Keratinocyte (primary cell): ENCODE measurements at regions not wholly inside any gene's neighbourhood (a gene's known extent, or its start where the extent isn't known, plus 50 kb on each side); places are given as distances from the start of the nearest gene placed in this dataset.

Experiments
- DNase-seq: peaks from one replicate; pipeline ENCODE4 v3.0.0-alpha.2; 2011; ENCODE audit warnings: low read depth, missing footprints, low spot score
- FAIRE-seq: peaks from 2 replicates; lab custom pipeline; 2011; peaks lifted over from hg19 to GRCh38; lab: Jason Lieb, UNC
- H2AFZ ChIP-seq: 2 replicates; pipeline ENCODE4 v1.6.0; 2012; ENCODE audit warnings: low read length, control low read depth, inconsistent platforms; ENCODE audit not compliant: control insufficient read depth
- H3K27ac ChIP-seq: 2 replicates; pipeline ENCODE4 v1.5.1; 2011; ENCODE audit warnings: low read length; ENCODE audit not compliant: control insufficient read depth, insufficient read depth
- H3K27me3 ChIP-seq: 3 replicates; pipeline ENCODE4 v1.6.0; 2011; ENCODE audit warnings: low read length; ENCODE audit not compliant: control insufficient read depth, insufficient read depth; ENCODE audit errors: extremely low read depth
- H3K36me3 ChIP-seq, 2 experiments: 2 replicates in 1 of 2; 3 replicates in 1 of 2; pipeline ENCODE4 v1.5.1; 2011; ENCODE audit warnings: low read length in 2 of 2, mild to moderate bottlenecking in 1 of 2; ENCODE audit not compliant: control insufficient read depth in 2 of 2, insufficient read depth in 2 of 2; ENCODE audit errors: extremely low read depth in 1 of 2
- H3K4me1 ChIP-seq: 3 replicates; pipeline ENCODE4 v1.5.1; 2011; ENCODE audit warnings: low read length; ENCODE audit not compliant: control insufficient read depth, insufficient read depth; ENCODE audit errors: extremely low read depth
- H3K4me2 ChIP-seq: 3 replicates; pipeline ENCODE4 v1.6.0; 2011; ENCODE audit warnings: low read depth, low read length; ENCODE audit not compliant: control insufficient read depth, insufficient read depth; ENCODE audit errors: extremely low read depth
- H3K4me3 ChIP-seq, 3 experiments: fragments of 200-600 bp in 1 of 3; sonication (generic) in 1 of 3; 2 replicates in 2 of 3; 3 replicates in 1 of 3; pipeline ENCODE4 v1.5.1; 2011 to 2016; ENCODE audit warnings: low read length in 3 of 3, mild to moderate bottlenecking in 3 of 3, control low read depth in 2 of 3, inconsistent platforms in 1 of 3, low read depth in 1 of 3, mixed read lengths in 1 of 3, mixed run types in 1 of 3, moderate library complexity in 1 of 3; ENCODE audit not compliant: control insufficient read depth in 2 of 3, insufficient read depth in 2 of 3; ENCODE audit errors: extremely low read depth in 1 of 3
- H3K79me2 ChIP-seq: 2 replicates; pipeline ENCODE4 v1.6.0; 2012; ENCODE audit warnings: low read length; ENCODE audit not compliant: control insufficient read depth, insufficient read depth
- H3K9ac ChIP-seq: 3 replicates; pipeline ENCODE4 v1.6.0; 2011; ENCODE audit warnings: low read length; ENCODE audit not compliant: control insufficient read depth, insufficient read depth; ENCODE audit errors: extremely low read depth
- H3K9me1 ChIP-seq: 3 replicates; pipeline ENCODE4 v1.6.0; 2011; ENCODE audit warnings: low read length; ENCODE audit not compliant: control insufficient read depth, insufficient read depth; ENCODE audit errors: extremely low read depth
- H3K9me3 ChIP-seq: 2 replicates; pipeline ENCODE4 v1.5.1; 2012; ENCODE audit warnings: low read depth, low read length; ENCODE audit not compliant: control insufficient read depth
- H4K20me1 ChIP-seq: 3 replicates; pipeline ENCODE4 v1.6.0; 2011; ENCODE audit warnings: low read length; ENCODE audit not compliant: control insufficient read depth, insufficient read depth; ENCODE audit errors: extremely low read depth
- CTCF ChIP-seq, 3 experiments: IDR thresholded peaks in 1 of 3; conservative IDR thresholded peaks in 1 of 3; optimal IDR thresholded peaks in 1 of 3; 2 replicates in 2 of 3; 3 replicates in 1 of 3; pipeline versions ENCODE3 to v1.5.1; 2011; ENCODE audit warnings: low read length in 3 of 3, mild to moderate bottlenecking in 3 of 3, moderate library complexity in 2 of 3, control low read depth in 1 of 3, inconsistent platforms in 1 of 3; ENCODE audit not compliant: insufficient read depth in 2 of 3; ENCODE audit errors: extremely low read depth in 1 of 3
- EZH2 ChIP-seq: IDR thresholded peaks from one replicate; pipeline ENCODE4 v1.6.1; 2012; ENCODE audit warnings: inconsistent platforms, mild to moderate bottlenecking, low read length, moderate library complexity
- dilution Hi-C: fragments of 300-500 bp; cut with MboI; formaldehyde crosslinking; loops from one replicate; pipeline ENCODE4 v1.7.0; 2020; ENCODE audit warnings: low sequenced_read_pairs; ENCODE audit not compliant: extremely low pct_ligation_motif_present

- Histone ChIP-seq H3K9ac (no peak overlapping the region), H3K27ac (no peak overlapping the region), H3K79me2 (no peaks in the 10 kb centered on the region), H3K9me3 (no peaks in the 10 kb centered on the region), H3K4me1 (no peaks in the 10 kb centered on the region), H3K36me3 (no peaks in the 10 kb centered on the region), H2AFZ (no peak overlapping the region), H3K27me3 (no peaks in the 10 kb centered on the region), H3K4me3 (no peak overlapping the region), H3K4me2 (no peak overlapping the region), H3K9me1 (no peaks in the 10 kb centered on the region), H4K20me1 (no peaks in the 10 kb centered on the region)
- dilution Hi-C loops: no loop called here
- no peak for FAIRE-seq
- TF ChIP-seq EZH2 (no peak), CTCF (optimal IDR thresholded peaks at IDR 0.05 in 1 of 3, IDR thresholded peaks at IDR 0.05 in 1 of 3, conservative IDR thresholded peaks at IDR 0.05 in 1 of 3; ENCODE audit: extremely low read depth in 1 of 3, insufficient read depth in 2 of 3, low read length in 3 of 3) (no peak)
- DNase-seq: no peak
Measured at GRCh38 chr2:219789476-219789875, 162.0 kb downstream of the SLC4A3 start.

GRCh38 chr2:219792446-219792845 is 165.0 kb downstream of the SLC4A3 start:
- no peaks in the 10 kb centered on the region for H3K4me1 ChIP-seq
- no peak overlapping the region for H3K4me3 ChIP-seq
- TF ChIP-seq EZH2: no peak
- TF ChIP-seq CTCF (optimal IDR thresholded peaks at IDR 0.05 in 1 of 3, IDR thresholded peaks at IDR 0.05 in 1 of 3, conservative IDR thresholded peaks at IDR 0.05 in 1 of 3; ENCODE audit: extremely low read depth in 1 of 3, insufficient read depth in 2 of 3, low read length in 3 of 3): no peak
- H3K79me2 ChIP-seq: no peaks in the 10 kb centered on the region
- H3K27ac ChIP-seq: no peak overlapping the region
- H3K36me3 ChIP-seq: no peaks in the 10 kb centered on the region
- no peaks in the 10 kb centered on the region for H4K20me1 ChIP-seq
- no peak overlapping the region for H3K4me2 ChIP-seq
- no peaks in the 10 kb centered on the region for H3K9me3 ChIP-seq
- H2AFZ ChIP-seq: no peak overlapping the region
- H3K9me1 ChIP-seq: no peaks in the 10 kb centered on the region
- no peak overlapping the region for H3K9ac ChIP-seq
- DNase-seq: no peak
- dilution Hi-C loops: no loop called here
- FAIRE-seq: no peak
- H3K27me3 ChIP-seq: no peaks in the 10 kb centered on the region
